Transverse colon (tissue), 4 donors: ENCODE measurements at regions not wholly inside any gene's neighbourhood (a gene's known extent, or its start where the extent isn't known, plus 50 kb on each side); places are given as distances from the start of the nearest gene placed in this dataset.
"Not testable (repeated sequence)": the region's sequence is repeated elsewhere in the genome, so short reads cannot be mapped to it uniquely, and the experiment has no call there.

Experiments
- DNase-seq: peaks from one replicate; pipeline ENCODE4 v3.0.0-alpha.2; 2019
- H3K27ac ChIP-seq, 4 donors: fragments of 200-600 bp; sonication (generic); 2 replicates each; pipeline ENCODE4 v1.5.1; 2016 to 2018; ENCODE audit warnings: inconsistent platforms in 4 of 4
- H3K27me3 ChIP-seq: fragments of 200-600 bp; sonication (generic); 2 replicates; pipeline ENCODE4 v1.5.1; 2017; ENCODE audit warnings: inconsistent platforms
- H3K36me3 ChIP-seq, 4 donors: fragments of 200-600 bp; sonication (generic); 2 replicates each; pipeline ENCODE4 v1.5.1; 2017 to 2019; ENCODE audit warnings: inconsistent platforms in 4 of 4
- H3K4me1 ChIP-seq, 4 donors: fragments of 200-600 bp; sonication (generic); 2 replicates each; pipeline ENCODE4 v1.5.1; 2017 to 2020; ENCODE audit warnings: inconsistent platforms in 4 of 4
- H3K4me3 ChIP-seq, 4 donors: fragments of 200-600 bp; sonication (generic); 1 replicate in 1 of 4; 2 replicates in 3 of 4; pipeline versions ENCODE4 v1.5.1 to v1.6.1; 2017 to 2019; ENCODE audit warnings: inconsistent platforms in 4 of 4
- H3K9me3 ChIP-seq, 2 donors: fragments of 200-600 bp; sonication (generic); 2 replicates each; pipeline ENCODE4 v1.5.1; 2017 to 2019; ENCODE audit warnings: inconsistent platforms in 2 of 2
- EP300 ChIP-seq: sonication (generic); formaldehyde crosslinking; IDR thresholded peaks from one replicate; pipeline ENCODE4 v1.6.1; 2017; ENCODE audit warnings: antibody characterized with exemption, low read depth
- POLR2AphosphoS5 ChIP-seq, 3 donors: sonication (generic); formaldehyde crosslinking; IDR thresholded peaks; one replicate each; pipeline ENCODE4 v1.6.1; 2016; ENCODE audit warnings: antibody characterized with exemption in 3 of 3
- WGBS, 2 donors: methylation state at CpG; one replicate each; pipeline ENCODE4 v1.1.5; 2018; ENCODE audit warnings: low coverage in 1 of 2; 5-methylcytosine and 5-hydroxymethylcytosine counted together
- in situ Hi-C, 4 donors: fragments of 200-750 bp; cut with MboI; loops; one replicate each; pipeline versions ENCODE4 v1.15.0 to v1.15.1; 2017; ENCODE audit warnings: low sequenced_read_pairs in 3 of 4, low pct_ligation_motif_present in 1 of 4, low pct_unique_long_range_greater_than_20kb in 1 of 4
- intact Hi-C: fragments of 100-400 bp; cut with DNase I; formaldehyde crosslinking; loops from one replicate; pipeline ENCODE4 v1.15.1; 2023; ENCODE audit warnings: low total_unique reads
- TF ChIP-seq, protein P1 (sequence below), 5 experiments: fragments of 200-600 bp in 3 of 5; fragments of 450-650 bp in 2 of 5; sonication (generic) in 3 of 5; IDR thresholded peaks; 1 replicate in 2 of 5; 2 replicates in 3 of 5; pipeline ENCODE4 v1.5.1; 2016 to 2017; ENCODE audit warnings: antibody characterized with exemption in 5 of 5, inconsistent platforms in 3 of 5, mild to moderate bottlenecking in 2 of 5, moderate library complexity in 1 of 5

DNA sequence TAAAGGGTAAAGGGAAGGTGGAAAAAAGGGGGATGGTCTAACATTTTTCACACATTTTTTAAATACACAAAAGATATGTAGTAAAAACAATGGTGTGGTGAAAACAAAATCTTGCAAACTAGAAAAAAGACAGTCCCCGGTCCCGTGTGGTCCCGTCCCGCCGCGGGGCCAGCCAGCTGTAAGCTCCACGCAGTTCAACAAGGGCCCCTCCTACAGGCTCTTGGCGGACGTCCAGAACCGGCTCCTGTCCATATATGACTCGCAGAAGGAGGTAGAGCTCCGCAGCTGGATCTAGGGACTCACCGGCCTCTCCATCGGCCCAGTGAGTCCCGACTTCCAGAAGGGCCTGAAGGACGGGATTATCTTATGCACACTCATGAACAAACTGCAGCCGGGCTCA is 455.1 kb downstream of the TUBA3C start:
- intact Hi-C loops, H3K4me1 ChIP-seq, H3K27ac ChIP-seq, H3K27me3 ChIP-seq, H3K4me3 ChIP-seq, DNase-seq, H3K36me3 ChIP-seq, H3K9me3 ChIP-seq, in situ Hi-C loops: not testable (repeated sequence)
- 92% methylated on average over 17 of the region's 17 CpGs; no CpG with 5 or more reads in 1 of the 2 donors for WGBS, 2 donors

DNA sequence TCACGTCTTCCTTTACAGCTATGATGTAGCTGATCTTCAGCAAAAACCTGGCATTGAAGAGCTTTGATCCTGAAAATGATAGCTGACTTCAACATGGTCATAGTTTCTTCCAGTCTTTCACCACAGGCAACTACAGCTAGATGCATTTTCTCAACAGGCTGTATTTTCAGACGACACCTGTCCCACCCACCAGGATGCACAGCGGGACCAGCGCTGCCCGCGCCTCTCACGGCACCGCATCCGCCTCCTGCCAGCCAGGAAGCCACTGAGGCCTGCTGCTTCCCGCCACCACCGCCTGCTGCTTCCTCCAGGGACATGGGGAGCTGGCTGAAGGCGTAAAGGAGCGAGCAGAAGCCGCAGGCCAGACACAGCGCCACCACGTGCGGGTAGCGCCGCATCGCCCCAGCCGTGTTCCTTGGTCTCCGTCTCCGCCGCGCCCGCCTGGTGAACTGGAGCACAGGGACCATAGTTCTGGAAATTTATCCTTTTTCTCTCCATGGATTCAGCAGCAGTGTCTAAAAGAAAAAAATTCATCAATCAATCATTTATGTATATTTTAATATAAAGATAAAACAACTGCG is 456.3 kb downstream of the TUBA3C start:
- H3K36me3 ChIP-seq, intact Hi-C loops, in situ Hi-C loops, H3K9me3 ChIP-seq, H3K27me3 ChIP-seq, H3K4me1 ChIP-seq, DNase-seq, H3K27ac ChIP-seq, H3K4me3 ChIP-seq: not testable (repeated sequence)
- 60 to 81% methylated on average over 2 to 16 of the region's 27 CpGs for WGBS, 2 donors

DNA sequence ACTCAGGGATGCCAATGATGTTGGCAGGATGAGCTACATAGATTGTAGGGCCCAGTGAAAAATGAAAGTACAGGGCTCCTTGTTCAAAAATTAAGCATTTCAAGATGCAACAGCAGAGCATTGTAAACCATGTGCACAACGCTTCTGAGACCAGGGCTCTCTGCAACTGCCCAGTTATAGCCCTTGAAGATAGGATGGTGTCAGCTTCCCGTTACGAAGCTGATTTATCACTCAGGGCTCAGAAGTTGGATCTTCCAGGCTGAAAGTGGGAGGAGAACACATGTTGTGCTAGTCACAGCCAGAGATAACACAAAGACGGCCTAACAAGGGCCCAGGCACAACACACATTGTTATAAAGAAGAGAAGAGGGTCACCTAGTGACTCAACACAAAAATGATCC is 466.7 kb downstream of the TUBA3C start:
- H3K36me3 ChIP-seq: no peaks in the 10 kb centered on the region
- no peak for DNase-seq
- no peak for TF ChIP-seq POLR2AphosphoS5 (IDR thresholded peaks at IDR 0.05)
- TF ChIP-seq EP300: no peak
- TF ChIP-seq, protein P1, sequence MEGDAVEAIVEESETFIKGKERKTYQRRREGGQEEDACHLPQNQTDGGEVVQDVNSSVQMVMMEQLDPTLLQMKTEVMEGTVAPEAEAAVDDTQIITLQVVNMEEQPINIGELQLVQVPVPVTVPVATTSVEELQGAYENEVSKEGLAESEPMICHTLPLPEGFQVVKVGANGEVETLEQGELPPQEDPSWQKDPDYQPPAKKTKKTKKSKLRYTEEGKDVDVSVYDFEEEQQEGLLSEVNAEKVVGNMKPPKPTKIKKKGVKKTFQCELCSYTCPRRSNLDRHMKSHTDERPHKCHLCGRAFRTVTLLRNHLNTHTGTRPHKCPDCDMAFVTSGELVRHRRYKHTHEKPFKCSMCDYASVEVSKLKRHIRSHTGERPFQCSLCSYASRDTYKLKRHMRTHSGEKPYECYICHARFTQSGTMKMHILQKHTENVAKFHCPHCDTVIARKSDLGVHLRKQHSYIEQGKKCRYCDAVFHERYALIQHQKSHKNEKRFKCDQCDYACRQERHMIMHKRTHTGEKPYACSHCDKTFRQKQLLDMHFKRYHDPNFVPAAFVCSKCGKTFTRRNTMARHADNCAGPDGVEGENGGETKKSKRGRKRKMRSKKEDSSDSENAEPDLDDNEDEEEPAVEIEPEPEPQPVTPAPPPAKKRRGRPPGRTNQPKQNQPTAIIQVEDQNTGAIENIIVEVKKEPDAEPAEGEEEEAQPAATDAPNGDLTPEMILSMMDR (IDR thresholded peaks at IDR 0.05): no peak
- intact Hi-C loops (no loop called here), in situ Hi-C loops (no loop called here)
- WGBS, 2 donors: 50 to 67% methylated on average over 1 to 4 of the region's 4 CpGs
- H3K4me1 ChIP-seq: no peaks in the 10 kb centered on the region
- H3K27me3 ChIP-seq: no peaks in the 10 kb centered on the region
- H3K4me3 ChIP-seq: no peak overlapping the region
- no peak overlapping the region for H3K27ac ChIP-seq
- no peaks in the 10 kb centered on the region for H3K9me3 ChIP-seq

DNA sequence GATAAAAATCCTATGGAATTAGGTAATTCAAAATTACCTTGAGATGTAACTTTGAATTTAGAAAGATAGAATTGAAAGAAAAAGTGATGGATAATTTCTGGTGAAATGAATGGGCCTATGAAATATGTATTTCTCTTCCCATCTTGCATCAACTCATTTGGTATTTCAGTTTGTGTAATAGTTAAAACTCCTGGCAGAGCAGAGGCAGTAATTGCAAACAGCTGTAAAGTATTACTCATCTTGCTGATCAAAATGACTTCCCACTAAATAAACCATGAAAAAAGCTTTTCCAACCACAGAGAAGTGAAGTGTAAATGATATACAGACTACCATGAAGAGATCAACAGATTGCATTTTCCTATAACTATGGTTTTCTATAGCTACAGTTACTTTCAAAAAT is 471.0 kb downstream of the TUBA3C start:
- H3K27ac ChIP-seq, DNase-seq, H3K4me1 ChIP-seq, H3K4me3 ChIP-seq, H3K27me3 ChIP-seq, H3K9me3 ChIP-seq, in situ Hi-C loops, H3K36me3 ChIP-seq, intact Hi-C loops: not testable (repeated sequence)

DNA sequence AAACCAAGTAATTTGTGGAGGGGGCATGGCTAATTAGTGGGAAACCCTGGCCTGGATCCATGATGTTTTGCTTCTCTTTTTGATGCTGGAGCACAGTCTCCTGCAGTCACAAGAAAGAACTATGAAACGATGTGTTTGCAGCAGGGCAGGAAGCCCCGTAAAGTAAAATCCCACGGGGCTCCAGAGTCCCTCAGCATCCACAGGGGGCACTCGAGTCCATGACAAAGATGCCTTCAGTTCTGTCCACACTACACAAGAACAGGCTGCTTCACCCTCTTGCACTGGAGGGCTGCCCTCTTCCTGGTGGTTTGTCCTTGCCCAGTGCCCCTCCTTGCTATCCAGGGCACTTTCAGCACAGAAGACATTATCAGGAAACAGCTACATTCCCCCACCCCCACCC is 475.1 kb downstream of the TUBA3C start:
- H3K4me3 ChIP-seq, in situ Hi-C loops, H3K4me1 ChIP-seq, DNase-seq, H3K27me3 ChIP-seq, intact Hi-C loops, H3K27ac ChIP-seq, H3K9me3 ChIP-seq, H3K36me3 ChIP-seq: not testable (repeated sequence)
- WGBS, 2 donors: 53 to 100% methylated on average over 1 to 4 of the region's 4 CpGs

DNA sequence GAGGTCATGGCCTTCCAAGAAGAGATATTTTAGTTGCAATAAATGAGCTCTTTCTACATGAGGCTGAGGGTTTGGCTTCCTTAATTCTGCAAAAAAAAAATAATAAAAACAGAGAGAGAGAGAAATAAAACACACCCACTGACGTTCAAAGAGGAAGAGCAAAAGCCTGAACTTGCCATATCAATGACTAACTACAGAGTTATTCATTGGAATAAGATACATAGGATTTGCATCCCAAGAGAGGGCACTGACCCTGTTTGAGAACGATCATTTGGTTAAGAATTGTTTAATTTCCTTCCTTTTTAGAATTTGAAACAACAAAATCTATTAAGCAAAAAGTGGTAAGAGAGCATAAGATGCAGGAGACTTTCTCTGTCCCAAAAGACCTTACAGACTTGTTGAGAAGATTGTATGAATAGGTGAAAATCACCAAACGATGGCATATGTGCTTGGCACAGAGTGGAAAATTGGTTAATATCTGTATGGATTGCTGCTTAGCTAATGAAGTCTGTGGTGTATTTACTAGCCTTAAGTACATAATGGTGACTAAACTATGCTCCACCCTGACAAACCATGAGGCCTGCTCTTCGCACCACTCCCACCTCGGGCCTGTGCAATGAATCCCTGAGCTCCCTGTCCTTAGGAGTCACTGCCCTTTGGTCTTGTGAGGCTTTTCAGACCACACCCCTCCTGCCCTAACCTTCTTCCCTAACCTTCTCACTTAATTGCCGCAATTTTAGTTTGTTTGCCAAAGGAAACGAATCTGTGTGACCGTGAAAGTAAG is 479.0 kb downstream of the TUBA3C start:
- H3K4me3 ChIP-seq, in situ Hi-C loops, intact Hi-C loops, H3K4me1 ChIP-seq, H3K9me3 ChIP-seq, H3K27ac ChIP-seq, DNase-seq, H3K36me3 ChIP-seq, H3K27me3 ChIP-seq: not testable (repeated sequence)
- WGBS, 2 donors: 66 to 69% methylated on average over 4 to 8 of the region's 8 CpGs

DNA sequence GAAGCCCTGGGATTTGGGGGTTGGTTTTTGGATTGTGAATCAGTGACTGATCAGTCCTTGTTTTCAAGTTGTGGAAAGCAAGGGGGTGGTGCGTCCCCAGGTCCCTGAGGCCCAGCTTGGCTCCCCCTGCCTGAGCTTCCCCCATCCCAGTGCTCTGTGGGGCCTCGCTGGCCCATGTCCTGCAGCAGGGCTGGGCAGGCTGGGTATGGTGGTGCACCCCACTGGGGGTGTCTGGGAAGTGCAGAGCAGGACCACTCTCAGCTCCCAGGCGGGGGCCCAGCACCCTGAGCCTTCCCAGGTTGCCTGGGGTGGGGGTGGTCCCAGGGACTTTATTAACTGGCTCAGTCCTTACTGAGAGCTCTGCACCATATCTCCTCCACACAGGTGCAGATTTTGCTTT is 483.3 kb downstream of the TUBA3C start:
- H3K27ac ChIP-seq, intact Hi-C loops, H3K27me3 ChIP-seq, in situ Hi-C loops, H3K4me3 ChIP-seq, H3K36me3 ChIP-seq, DNase-seq, H3K9me3 ChIP-seq, H3K4me1 ChIP-seq: not testable (repeated sequence)
- whole genome bisulfite sequencing, 2 donors: 80% methylated on average over 1 of the region's 3 CpGs; no CpG with 5 or more reads in 1 of the 2 donors

DNA sequence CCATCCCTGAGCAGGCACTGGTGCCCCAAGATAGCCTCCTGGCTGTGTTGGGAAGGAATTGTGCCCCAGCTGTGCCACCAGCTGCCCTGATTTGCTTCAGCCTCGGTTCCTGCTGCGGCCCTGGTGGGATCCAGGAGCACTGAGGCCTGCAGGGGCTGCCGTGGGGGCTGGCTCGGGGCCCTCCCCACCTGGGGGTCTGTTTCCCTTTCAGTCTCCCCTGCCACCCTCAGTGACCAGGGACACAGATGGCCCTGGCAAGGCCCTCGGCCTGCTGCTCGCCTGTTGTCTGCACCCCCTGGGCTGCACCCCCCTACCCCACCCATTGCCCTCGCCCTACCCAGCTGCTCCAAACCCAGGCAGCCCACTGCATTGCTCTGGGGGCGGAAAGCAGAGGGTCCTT is 483.8 kb downstream of the TUBA3C start:
- WGBS, 2 donors: 54 to 83% methylated on average over 2 to 6 of the region's 8 CpGs
- intact Hi-C loops, H3K9me3 ChIP-seq, DNase-seq, H3K4me3 ChIP-seq, H3K4me1 ChIP-seq, in situ Hi-C loops, H3K27me3 ChIP-seq, H3K36me3 ChIP-seq, H3K27ac ChIP-seq: not testable (repeated sequence)

DNA sequence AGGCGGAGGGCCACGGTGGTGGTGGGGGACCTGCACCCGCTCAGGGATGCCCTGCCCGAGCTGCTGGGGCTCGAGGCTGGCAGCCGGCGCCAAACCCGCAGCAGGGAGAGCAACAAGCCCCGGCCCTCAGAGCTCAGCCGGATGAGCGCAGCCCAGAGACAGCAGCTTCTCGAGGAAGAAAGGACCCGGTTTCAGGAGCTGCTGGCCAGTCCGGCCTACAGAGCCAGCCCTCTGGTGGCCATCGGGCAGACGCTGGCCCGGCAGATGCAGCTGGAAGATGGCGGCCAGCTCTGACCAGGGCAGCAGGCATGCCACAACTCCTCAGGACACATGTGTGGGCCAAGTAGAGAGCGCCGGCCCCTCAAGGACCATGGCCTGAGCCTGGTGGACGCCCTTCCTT is 484.4 kb downstream of the TUBA3C start:
- WGBS, 2 donors: 86% methylated on average over 12 of the region's 21 CpGs; no CpG with 5 or more reads in 1 of the 2 donors
- H3K27ac ChIP-seq, DNase-seq, H3K27me3 ChIP-seq, in situ Hi-C loops, intact Hi-C loops, H3K36me3 ChIP-seq, H3K9me3 ChIP-seq, H3K4me3 ChIP-seq, H3K4me1 ChIP-seq: not testable (repeated sequence)

DNA sequence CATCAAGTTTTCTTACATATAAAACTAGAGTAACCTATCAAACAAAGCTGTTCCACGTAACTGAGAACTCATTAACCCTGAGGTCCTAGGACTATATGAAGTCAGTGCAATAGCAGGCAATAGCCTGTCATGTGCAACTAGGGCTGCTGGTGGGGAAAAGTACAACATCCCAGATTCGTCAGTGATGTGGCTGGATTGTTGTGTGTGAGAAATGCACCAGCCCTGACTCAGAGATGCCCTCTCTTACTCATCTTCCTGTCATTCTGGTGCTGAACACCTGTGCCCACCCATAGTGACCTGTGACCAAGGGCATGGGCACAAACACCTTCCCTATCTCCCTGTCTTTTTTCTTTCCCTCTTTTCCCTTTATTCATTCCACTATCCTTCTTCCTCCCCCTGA is 504.2 kb downstream of the TUBA3C start:
- 33 to 59% methylated on average over 2 of the region's 2 CpGs for WGBS, 2 donors
- H3K27ac ChIP-seq, in situ Hi-C loops: not testable (repeated sequence)

More for the DNA sequence above, 504.2 kb downstream of the TUBA3C start:
- H3K4me1 ChIP-seq, DNase-seq, H3K27me3 ChIP-seq, H3K36me3 ChIP-seq, intact Hi-C loops, H3K9me3 ChIP-seq, H3K4me3 ChIP-seq: not testable (repeated sequence)
